ENCODE measurements at regions not wholly inside any gene's neighbourhood (a gene's known extent, or its start where the extent isn't known, plus 50 kb on each side); places are given as distances from the start of the nearest gene placed in this dataset.
"Not testable (repeated sequence)": the region's sequence is repeated elsewhere in the genome, so short reads cannot be mapped to it uniquely, and the experiment has no call there.

DNA sequence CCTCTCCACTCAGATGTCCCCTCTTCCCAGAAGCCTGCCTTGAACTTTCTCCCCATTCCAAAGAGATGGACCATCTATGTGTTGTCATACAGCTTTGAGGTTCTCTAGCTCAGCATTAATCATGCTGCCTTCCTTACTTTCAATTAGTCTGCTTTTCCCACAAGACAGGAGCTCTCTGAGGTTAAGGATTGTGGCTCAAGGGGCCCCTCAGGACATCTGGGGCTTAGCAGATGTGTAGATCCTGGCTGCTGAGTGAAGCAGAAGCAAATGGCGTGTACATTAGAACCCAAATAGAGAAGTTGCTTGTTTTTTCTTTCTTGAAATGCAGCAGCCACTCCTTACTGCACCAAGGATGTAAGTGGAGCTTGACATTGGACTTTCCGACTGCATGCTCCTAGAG, 330.5 kb upstream of the TNRC6C start:
- DNase-seq (ENCODE audit: low read depth), result no peak
- TF ChIP-seq, protein P1, sequence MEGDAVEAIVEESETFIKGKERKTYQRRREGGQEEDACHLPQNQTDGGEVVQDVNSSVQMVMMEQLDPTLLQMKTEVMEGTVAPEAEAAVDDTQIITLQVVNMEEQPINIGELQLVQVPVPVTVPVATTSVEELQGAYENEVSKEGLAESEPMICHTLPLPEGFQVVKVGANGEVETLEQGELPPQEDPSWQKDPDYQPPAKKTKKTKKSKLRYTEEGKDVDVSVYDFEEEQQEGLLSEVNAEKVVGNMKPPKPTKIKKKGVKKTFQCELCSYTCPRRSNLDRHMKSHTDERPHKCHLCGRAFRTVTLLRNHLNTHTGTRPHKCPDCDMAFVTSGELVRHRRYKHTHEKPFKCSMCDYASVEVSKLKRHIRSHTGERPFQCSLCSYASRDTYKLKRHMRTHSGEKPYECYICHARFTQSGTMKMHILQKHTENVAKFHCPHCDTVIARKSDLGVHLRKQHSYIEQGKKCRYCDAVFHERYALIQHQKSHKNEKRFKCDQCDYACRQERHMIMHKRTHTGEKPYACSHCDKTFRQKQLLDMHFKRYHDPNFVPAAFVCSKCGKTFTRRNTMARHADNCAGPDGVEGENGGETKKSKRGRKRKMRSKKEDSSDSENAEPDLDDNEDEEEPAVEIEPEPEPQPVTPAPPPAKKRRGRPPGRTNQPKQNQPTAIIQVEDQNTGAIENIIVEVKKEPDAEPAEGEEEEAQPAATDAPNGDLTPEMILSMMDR (conservative IDR thresholded peaks at IDR 0.05; ENCODE audit: low read depth, low read length), result no peak
- no peak overlapping the region for H3K4me3 ChIP-seq (ENCODE audit: low read length)

DNA sequence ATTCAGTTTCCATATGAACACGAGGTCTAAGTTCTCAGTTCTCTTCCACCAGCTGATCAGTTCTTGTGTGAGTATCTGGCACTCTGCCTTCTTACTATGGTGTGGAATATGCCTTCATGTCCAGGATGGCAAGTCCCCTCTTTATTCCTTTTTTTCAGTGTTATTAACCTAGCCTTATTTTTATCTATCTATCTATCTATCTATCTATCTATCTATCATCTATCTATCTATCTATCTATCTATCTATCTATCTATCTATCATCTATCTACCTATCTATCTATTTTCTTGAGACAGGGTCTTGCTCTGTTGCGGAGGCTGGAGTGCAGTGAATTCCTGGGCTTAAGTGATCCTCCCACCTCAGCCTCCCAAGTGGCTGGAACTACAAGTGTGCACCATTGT, 329.2 kb upstream of the TNRC6C start:
- not testable (repeated sequence) for H3K4me3 ChIP-seq (ENCODE audit: low read length)

DNA sequence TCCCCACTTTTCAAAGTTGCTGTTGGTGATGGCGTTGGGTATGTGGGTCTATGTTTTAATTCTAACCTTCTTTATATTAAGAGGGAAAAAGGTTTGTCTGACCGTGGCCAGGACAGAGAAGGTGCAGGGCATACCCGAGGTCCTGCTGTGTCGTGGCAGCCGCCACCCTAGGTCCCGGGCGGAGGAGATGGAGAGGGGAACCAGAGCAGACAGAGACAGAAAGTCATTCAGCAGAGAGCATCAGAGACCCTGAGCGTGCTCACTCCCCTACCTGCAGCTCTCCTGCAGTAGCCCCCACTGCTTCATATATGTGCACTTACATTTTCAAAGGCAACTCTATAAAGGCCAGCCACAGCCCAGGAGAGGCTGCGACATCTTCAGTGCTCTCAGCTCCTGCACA, 327.2 kb upstream of the TNRC6C start:
- TF ChIP-seq, protein P1 (conservative IDR thresholded peaks at IDR 0.05; ENCODE audit: low read depth, low read length), result no peak
- no peak overlapping the region for H3K4me3 ChIP-seq (ENCODE audit: low read length)
- no peak for DNase-seq (ENCODE audit: low read depth)

More for the DNA sequence above, 329.2 kb upstream of the TNRC6C start:
- DNase-seq (ENCODE audit: low read depth), result not testable (repeated sequence)

DNA sequence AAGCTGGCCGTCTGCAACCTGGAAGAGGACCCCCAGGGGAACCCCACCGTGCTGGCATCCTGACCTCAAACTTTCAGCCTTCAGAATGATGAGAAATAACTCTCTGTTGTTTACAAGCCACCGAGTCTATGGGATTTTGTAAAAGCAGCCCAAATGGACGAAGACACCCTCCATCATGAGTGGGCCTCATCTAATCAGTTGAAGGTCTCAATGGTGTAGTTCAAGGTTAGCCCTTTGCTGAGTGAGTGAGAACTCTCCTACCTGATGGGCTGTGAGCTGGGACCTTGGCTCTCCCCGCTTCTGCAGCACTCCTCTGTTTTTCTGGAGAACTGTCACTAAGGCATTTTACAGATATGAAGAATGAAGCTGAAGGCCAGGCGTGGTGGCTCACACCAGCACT, 325.9 kb upstream of the TNRC6C start:
- no peak for DNase-seq (ENCODE audit: low read depth)
- H3K4me3 ChIP-seq (ENCODE audit: low read length), result no peak overlapping the region
- TF ChIP-seq, protein P1 (conservative IDR thresholded peaks at IDR 0.05; ENCODE audit: low read depth, low read length), result no peak

DNA sequence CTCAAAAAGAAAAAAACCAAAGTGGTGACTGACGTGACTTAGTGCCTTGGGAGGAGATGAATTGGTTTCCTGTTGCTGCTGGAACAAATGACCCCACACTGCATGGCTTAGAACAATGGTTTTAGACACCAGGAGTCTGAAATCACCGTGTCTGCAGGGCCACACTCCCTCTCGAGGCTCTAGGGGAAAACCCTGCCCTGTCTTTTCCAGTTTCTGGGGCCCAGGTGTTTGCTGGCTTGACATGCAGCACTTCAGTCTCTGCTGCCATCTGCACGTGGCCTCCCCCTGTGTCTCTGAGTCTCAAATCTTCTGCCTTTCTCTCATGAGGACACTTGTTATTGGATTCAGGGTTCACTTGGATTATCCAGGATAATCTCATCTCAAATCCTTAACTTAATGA, 323.8 kb upstream of the TNRC6C start:
- H3K4me3 ChIP-seq (ENCODE audit: low read length), result no peak overlapping the region
- TF ChIP-seq, protein P1 (conservative IDR thresholded peaks at IDR 0.05; ENCODE audit: low read depth, low read length), result no peak
- no peak for DNase-seq (ENCODE audit: low read depth)

DNA sequence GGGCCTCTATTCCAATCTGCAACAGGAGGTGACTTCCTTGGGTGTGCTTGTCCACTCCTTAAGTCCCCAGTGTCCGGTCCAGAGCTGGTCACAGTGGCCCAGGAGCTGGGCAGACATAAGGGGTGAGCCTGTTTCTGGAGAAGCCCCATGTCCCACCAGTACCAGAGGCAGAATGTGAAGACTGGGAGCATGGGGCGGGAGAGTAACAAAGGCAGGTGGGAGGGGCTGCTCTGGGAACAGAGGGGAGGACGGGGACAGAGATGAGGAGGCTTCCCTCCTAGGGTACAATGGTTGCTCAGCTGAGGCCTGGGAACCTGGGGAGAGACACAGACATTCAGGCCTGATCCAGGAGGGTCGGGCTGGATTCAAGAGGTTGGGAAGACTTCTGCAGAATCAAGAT, 323.3 kb upstream of the TNRC6C start:
- TF ChIP-seq, protein P1 (conservative IDR thresholded peaks at IDR 0.05; ENCODE audit: low read depth, low read length), result no peak
- no peak overlapping the region for H3K4me3 ChIP-seq (ENCODE audit: low read length)
- no peak for DNase-seq (ENCODE audit: low read depth)

DNA sequence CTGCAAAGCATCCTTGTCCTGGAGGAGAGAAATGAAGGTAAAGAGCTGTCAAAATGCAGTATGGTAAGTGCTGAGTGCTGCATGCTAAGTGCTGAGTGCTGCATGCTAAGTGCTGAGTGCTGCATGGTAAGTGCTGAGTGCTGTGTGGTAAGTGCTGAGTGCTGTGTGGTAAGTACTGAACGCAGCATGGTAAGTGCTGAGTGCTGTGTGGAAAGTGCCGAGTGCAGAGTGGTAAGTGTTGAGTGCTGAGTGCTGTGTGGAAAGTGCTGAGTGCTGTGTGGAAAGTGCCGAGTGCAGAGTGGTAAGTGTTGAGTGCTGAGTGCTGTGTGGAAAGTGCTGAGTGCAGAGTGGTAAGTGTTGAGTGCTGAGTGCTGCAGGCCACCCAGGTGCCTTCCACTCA, 322.7 kb upstream of the TNRC6C start:
- H3K4me3 ChIP-seq (ENCODE audit: low read length); DNase-seq (ENCODE audit: low read depth): not testable (repeated sequence)

DNA sequence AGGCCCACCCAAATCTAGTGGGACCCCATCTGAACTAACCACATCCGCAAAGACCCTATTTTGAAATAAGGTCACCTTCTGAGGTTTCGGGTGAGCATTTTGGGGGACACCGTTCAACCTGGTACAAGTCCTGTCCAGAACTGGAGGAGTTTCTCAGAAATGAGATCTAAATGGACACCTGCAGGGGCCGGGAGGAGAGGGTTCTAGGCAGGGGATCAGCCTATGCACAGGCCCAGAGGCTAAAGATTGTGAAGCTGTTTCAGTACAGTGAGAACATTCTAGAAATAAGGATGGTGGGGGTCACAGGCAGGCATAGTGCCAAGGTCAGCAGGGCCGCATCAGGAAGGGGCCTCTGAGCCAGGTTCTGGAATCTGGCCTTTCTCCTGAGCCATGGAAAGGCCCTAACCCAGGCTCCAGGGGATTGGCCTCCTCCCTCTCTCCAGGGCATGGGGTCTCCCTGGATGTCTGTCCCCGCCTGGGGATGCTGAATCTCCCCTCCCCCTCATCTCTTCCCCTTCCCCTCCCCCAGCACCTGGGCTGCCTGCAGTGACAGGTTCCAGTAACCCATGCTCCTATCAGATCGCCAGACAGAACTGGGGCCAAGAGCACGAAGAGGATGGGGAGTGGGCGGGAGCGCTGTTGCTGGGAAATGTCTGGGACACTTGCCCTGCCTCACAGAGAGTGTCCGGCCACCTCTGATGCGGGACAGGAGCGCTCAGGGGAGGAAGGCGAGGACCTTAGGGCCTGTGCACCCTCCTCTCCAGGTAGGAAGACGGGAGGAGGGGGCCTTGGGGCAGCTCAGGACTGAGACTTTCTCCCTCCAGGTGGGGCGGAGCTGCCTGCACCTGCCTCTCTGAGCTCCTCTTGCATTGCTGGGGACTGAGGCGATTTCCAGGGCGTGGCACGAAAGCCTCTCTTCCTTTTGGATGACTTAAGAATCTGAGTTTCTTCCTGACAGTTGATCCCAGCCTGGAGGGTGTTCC, 321.4 kb upstream of the TNRC6C start:
- no peak for DNase-seq (ENCODE audit: low read depth)

More for the DNA sequence above, 321.4 kb upstream of the TNRC6C start:
- H3K4me3 ChIP-seq (ENCODE audit: low read length), result no peak overlapping the region
- TF ChIP-seq, protein P1 (conservative IDR thresholded peaks at IDR 0.05; ENCODE audit: low read depth, low read length), result no peak
